Natural killer cell (primary cell): ENCODE measurements at regions not wholly inside any gene's neighbourhood (a gene's known extent, or its start where the extent isn't known, plus 50 kb on each side); places are given as distances from the start of the nearest gene placed in this dataset.

Experiments used
- ATAC-seq, 3 donors: fragments of 150-1000 bp in 2 of 3; fragments of 200-7000 bp in 1 of 3; cut with Tn5 transposase; 1 replicate in 1 of 3; 2 replicates in 2 of 3; pipeline ENCODE4 v1.10.0; 2021; ENCODE audit warnings: mild to moderate bottlenecking in 2 of 3, moderate library complexity in 2 of 3
- DNase-seq, 2 donors: peaks; one replicate each; pipeline versions ENCODE4 v3.0.0 to v3.0.0-alpha.2; 2013 to 2021; ENCODE audit warnings: mixed read lengths in 1 of 2
- H3K27ac ChIP-seq: one replicate; pipeline ENCODE4 v1.5.1; 2013; ENCODE audit warnings: mild to moderate bottlenecking, low read length
- H3K27me3 ChIP-seq: one replicate; pipeline ENCODE4 v1.6.1; 2013; ENCODE audit warnings: low read length; ENCODE audit not compliant: control insufficient read depth, insufficient read depth
- H3K36me3 ChIP-seq: one replicate; pipeline ENCODE4 v1.6.1; 2013; ENCODE audit warnings: low read length; ENCODE audit not compliant: control insufficient read depth, insufficient read depth
- H3K4me1 ChIP-seq: one replicate; pipeline ENCODE4 v1.6.1; 2013; ENCODE audit warnings: low read length; ENCODE audit not compliant: control insufficient read depth, insufficient read depth
- H3K4me3 ChIP-seq: one replicate; pipeline ENCODE4 v1.5.1; 2013; ENCODE audit warnings: low read length
- H3K9me3 ChIP-seq: one replicate; pipeline ENCODE4 v1.6.1; 2013; ENCODE audit warnings: low read length; ENCODE audit not compliant: control insufficient read depth, insufficient read depth
- H3K27ac Mint-ChIP-seq, 2 donors: one replicate each; pipeline ENCODE4 v1.8.0; 2022; ENCODE audit warnings: mild to moderate bottlenecking in 2 of 2, mixed read lengths in 2 of 2, moderate library complexity in 1 of 2
- H3K27me3 Mint-ChIP-seq, 2 donors: one replicate each; pipeline ENCODE4 v1.8.0; 2022; ENCODE audit warnings: low read depth in 2 of 2, mixed read lengths in 2 of 2
- H3K36me3 Mint-ChIP-seq: one replicate; pipeline ENCODE4 v1.8.0; 2022; ENCODE audit warnings: mixed read lengths
- H3K4me1 Mint-ChIP-seq, 2 donors: one replicate each; pipeline ENCODE4 v1.8.0; 2022; ENCODE audit warnings: mixed read lengths in 2 of 2
- H3K4me3 Mint-ChIP-seq: one replicate; pipeline ENCODE4 v1.8.0; 2022; ENCODE audit warnings: mild to moderate bottlenecking, moderate library complexity, mixed read lengths
- H3K9me3 Mint-ChIP-seq, 2 donors: one replicate each; pipeline ENCODE4 v1.8.0; 2022; ENCODE audit warnings: mixed read lengths in 2 of 2
- WGBS: methylation state at CpG from one replicate; pipeline ENCODE4 v1.1.7; 2013; ENCODE audit warnings: missing lambda C conversion rate; ENCODE audit not compliant: insufficient coverage; 5-methylcytosine and 5-hydroxymethylcytosine counted together
- intact Hi-C: fragments of 100-400 bp; cut with micrococcal nuclease; formaldehyde crosslinking; loops from one replicate; pipeline ENCODE4 v1.14.2; 2022
- TF ChIP-seq, protein P1 (sequence below): fragments of 200-600 bp; IDR thresholded peaks from one replicate; pipeline ENCODE4 v1.8.0; 2022; ENCODE audit warnings: antibody characterized with exemption

DNA sequence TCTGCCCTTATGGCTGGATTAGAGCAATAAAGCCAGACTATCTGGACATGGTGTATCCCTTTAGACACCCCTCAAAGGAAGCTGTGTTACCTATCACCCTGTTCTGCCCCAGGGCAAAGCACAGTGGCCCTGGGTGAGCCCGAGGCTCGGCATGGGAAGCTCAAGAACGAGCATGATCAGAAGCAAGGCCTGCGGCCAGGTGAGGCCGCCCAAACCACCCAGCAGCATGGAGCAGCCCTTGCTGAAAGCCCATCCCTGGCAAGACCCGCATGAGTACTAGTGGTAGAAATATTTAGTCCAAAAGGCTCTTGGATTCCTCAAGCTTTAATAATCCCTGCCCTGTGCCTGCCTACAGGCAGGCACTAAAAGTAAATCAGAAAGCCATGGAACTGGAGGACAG lies 261.1 kb downstream of the MEX3B start:
- Mint-ChIP-seq H3K36me3 (no peaks in the 10 kb centered on the region), H3K9me3 (no peaks in the 10 kb centered on the region), H3K27me3 (peaks cover 4 to 12% of the 10 kb centered on the region in 2 donors), H3K4me3 (no peak overlapping the region), H3K4me1 (no peaks in the 10 kb centered on the region), H3K27ac (no peak overlapping the region)
- no peaks in the 10 kb centered on the region for H3K36me3 ChIP-seq
- 93% methylated on average over 6 of the region's 6 CpGs for WGBS
- TF ChIP-seq, protein P1, sequence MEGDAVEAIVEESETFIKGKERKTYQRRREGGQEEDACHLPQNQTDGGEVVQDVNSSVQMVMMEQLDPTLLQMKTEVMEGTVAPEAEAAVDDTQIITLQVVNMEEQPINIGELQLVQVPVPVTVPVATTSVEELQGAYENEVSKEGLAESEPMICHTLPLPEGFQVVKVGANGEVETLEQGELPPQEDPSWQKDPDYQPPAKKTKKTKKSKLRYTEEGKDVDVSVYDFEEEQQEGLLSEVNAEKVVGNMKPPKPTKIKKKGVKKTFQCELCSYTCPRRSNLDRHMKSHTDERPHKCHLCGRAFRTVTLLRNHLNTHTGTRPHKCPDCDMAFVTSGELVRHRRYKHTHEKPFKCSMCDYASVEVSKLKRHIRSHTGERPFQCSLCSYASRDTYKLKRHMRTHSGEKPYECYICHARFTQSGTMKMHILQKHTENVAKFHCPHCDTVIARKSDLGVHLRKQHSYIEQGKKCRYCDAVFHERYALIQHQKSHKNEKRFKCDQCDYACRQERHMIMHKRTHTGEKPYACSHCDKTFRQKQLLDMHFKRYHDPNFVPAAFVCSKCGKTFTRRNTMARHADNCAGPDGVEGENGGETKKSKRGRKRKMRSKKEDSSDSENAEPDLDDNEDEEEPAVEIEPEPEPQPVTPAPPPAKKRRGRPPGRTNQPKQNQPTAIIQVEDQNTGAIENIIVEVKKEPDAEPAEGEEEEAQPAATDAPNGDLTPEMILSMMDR = no peak
- no peaks in the 10 kb centered on the region for H3K9me3 ChIP-seq
- H3K4me1 ChIP-seq = no peaks in the 10 kb centered on the region
- no peak overlapping the region for H3K4me3 ChIP-seq
- intact Hi-C loops = no loop called here
- DNase-seq (no peak), ATAC-seq (no peak)
- H3K27ac ChIP-seq = no peak overlapping the region
- no peaks in the 10 kb centered on the region for H3K27me3 ChIP-seq

DNA sequence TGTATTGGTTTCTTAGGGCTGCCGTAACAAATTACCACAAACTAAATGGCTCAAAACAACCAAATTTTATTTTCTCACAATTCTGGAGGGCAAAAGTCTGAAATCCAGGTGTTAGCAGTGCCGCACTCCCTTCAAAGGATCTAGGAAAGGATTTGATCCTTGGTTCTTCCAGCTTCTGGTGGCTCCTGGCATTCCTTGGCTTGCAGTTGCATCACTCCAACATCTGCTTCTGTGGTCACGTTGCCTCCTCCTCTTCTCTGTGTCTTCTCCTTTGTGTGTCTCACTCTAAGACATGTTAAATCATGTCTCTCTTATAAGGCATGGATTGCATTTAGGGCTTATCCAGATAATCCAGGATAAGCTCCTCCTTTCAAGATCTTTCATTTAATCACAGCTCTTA lies 262.2 kb downstream of the MEX3B start:
- H3K9me3 ChIP-seq = no peaks in the 10 kb centered on the region
- no peak overlapping the region for H3K4me3 ChIP-seq
- H3K27me3 Mint-ChIP-seq = peaks cover 2 to 15% of the 10 kb centered on the region in 2 donors
- no peaks in the 10 kb centered on the region for H3K4me1 Mint-ChIP-seq
- WGBS = 87% methylated on average over 3 of the region's 3 CpGs
- no peaks in the 10 kb centered on the region for H3K27me3 ChIP-seq
- no peaks in the 10 kb centered on the region for H3K36me3 ChIP-seq
- H3K27ac ChIP-seq = no peak overlapping the region
- TF ChIP-seq, protein P1 = no peak
- no peaks in the 10 kb centered on the region for H3K4me1 ChIP-seq
- no peak for DNase-seq
- H3K9me3 Mint-ChIP-seq = no peaks in the 10 kb centered on the region
- no peaks in the 10 kb centered on the region for H3K36me3 Mint-ChIP-seq
- intact Hi-C loops = no loop called here
- ATAC-seq = no peak
- H3K27ac Mint-ChIP-seq = no peak overlapping the region
- no peak overlapping the region for H3K4me3 Mint-ChIP-seq

GRCh38 chr15:81783076-81783475 lies 262.7 kb downstream of the MEX3B start:
- Mint-ChIP-seq H3K36me3 (no peaks in the 10 kb centered on the region), H3K9me3 (no peaks in the 10 kb centered on the region), H3K4me1 (no peaks in the 10 kb centered on the region), H3K27me3 (peaks cover 2 to 15% of the 10 kb centered on the region in 2 donors), H3K4me3 (no peak overlapping the region), H3K27ac (no peak overlapping the region)
- no peaks in the 10 kb centered on the region for H3K27me3 ChIP-seq
- H3K9me3 ChIP-seq = no peaks in the 10 kb centered on the region
- ATAC-seq = no peak
- H3K27ac ChIP-seq = no peak overlapping the region
- intact Hi-C loops = no loop called here
- TF ChIP-seq, protein P1 = no peak
- no peaks in the 10 kb centered on the region for H3K4me1 ChIP-seq
- H3K4me3 ChIP-seq = no peak overlapping the region
- WGBS = 81% methylated on average over 5 of the region's 5 CpGs
- DNase-seq = no peak
- no peaks in the 10 kb centered on the region for H3K36me3 ChIP-seq

- Histone ChIP-seq H3K27me3 (no peaks in the 10 kb centered on the region), H3K9me3 (no peaks in the 10 kb centered on the region), H3K36me3 (no peaks in the 10 kb centered on the region), H3K4me3 (no peak overlapping the region), H3K4me1 (no peaks in the 10 kb centered on the region), H3K27ac (no peak overlapping the region)
- WGBS = 20% methylated on average over 2 of the region's 2 CpGs
- Mint-ChIP-seq H3K27me3 (peaks cover 2 to 15% of the 10 kb centered on the region in 2 donors), H3K4me3 (no peak overlapping the region), H3K9me3 (no peaks in the 10 kb centered on the region), H3K27ac (no peak overlapping the region), H3K4me1 (no peaks in the 10 kb centered on the region), H3K36me3 (no peaks in the 10 kb centered on the region)
- intact Hi-C loops = no loop called here
- DNase-seq (no peak), ATAC-seq (no peak)
- TF ChIP-seq, protein P1 = no peak
Observed at GRCh38 chr15:81781395-81781794, 264.4 kb downstream of the MEX3B start.
